Upper lobe of right lung (tissue), 1 donor: ENCODE measurements at regions not wholly inside any gene's neighbourhood (a gene's known extent, or its start where the extent isn't known, plus 50 kb on each side); places are given as distances from the start of the nearest gene placed in this dataset.

Experiments used
- ATAC-seq: fragments of 200-7000 bp; cut with Tn5 transposase; one replicate; pipeline ENCODE4 v1.9.1; 2020; ENCODE audit warnings: mild to moderate bottlenecking, moderate library complexity
- DNase-seq: peaks from one replicate; pipeline ENCODE4 v3.0.0-alpha.2; 2020
- H3K27ac ChIP-seq: fragments of 200-600 bp; one replicate; pipeline ENCODE4 v1.8.0; 2022
- H3K27me3 ChIP-seq: fragments of 200-600 bp; one replicate; pipeline ENCODE4 v1.8.0; 2022; ENCODE audit warnings: mild to moderate bottlenecking
- H3K36me3 ChIP-seq: fragments of 200-600 bp; one replicate; pipeline ENCODE4 v1.8.0; 2022
- H3K4me1 ChIP-seq: fragments of 200-600 bp; one replicate; pipeline ENCODE4 v1.8.0; 2022
- H3K4me3 ChIP-seq: fragments of 200-600 bp; one replicate; pipeline ENCODE4 v1.8.0; 2022; ENCODE audit warnings: mild to moderate bottlenecking
- H3K9me3 ChIP-seq: fragments of 200-600 bp; one replicate; pipeline ENCODE4 v1.8.0; 2022
- CTCF ChIP-seq: fragments of 200-600 bp; IDR thresholded peaks from one replicate; pipeline ENCODE4 v1.8.0; 2022; ENCODE audit warnings: antibody characterized with exemption
- intact Hi-C: fragments of 100-400 bp; cut with DNase I; formaldehyde crosslinking; loops from one replicate; pipeline ENCODE4 v1.11.0; 2022
- donor health status: DM: no; HTN: yes; CAD: no; lungs with severe emphysema.

GRCh38 chr4:67049446-67049845 is 495.9 kb downstream of the CENPC start:
- no peak overlapping the region for H3K27ac ChIP-seq
- no peaks in the 10 kb centered on the region for H3K9me3 ChIP-seq
- no peaks in the 10 kb centered on the region for H3K36me3 ChIP-seq
- ATAC-seq (no peak), DNase-seq (no peak)
- no peak for TF ChIP-seq CTCF
- no peaks in the 10 kb centered on the region for H3K4me1 ChIP-seq
- intact Hi-C loops, result no loop called here
- no peak overlapping the region for H3K4me3 ChIP-seq
- no peaks in the 10 kb centered on the region for H3K27me3 ChIP-seq

DNA sequence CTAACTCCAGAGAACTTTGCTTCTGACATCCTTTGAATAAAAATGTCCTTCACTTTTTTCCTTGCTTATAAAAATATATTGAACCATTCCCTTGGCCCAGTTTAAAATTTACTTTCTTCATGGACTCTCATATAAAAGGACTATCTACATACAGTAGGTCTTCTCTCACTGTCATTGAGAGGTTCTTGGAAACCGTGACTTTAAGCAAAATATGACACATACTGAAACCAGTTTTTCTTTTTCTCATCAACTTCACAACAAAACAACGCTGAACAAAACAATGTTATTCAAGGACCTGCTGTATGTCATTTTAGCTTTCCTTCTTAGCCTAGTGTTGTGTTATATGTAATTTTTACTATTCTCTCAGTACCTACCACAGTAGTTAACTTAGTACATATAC is 496.8 kb downstream of the CENPC start:
- intact Hi-C loops, result no loop called here
- no peaks in the 10 kb centered on the region for H3K36me3 ChIP-seq
- H3K4me1 ChIP-seq, result no peaks in the 10 kb centered on the region

GRCh38 chr4:67040315-67040714 is 505.0 kb downstream of the CENPC start:
- ATAC-seq (no peak), DNase-seq (no peak)
- TF ChIP-seq CTCF, result no peak
- intact Hi-C loops, result no loop called here
- H3K9me3 ChIP-seq, result no peaks in the 10 kb centered on the region
- H3K4me3 ChIP-seq, result no peak overlapping the region
- H3K4me1 ChIP-seq, result no peaks in the 10 kb centered on the region
- H3K27me3 ChIP-seq, result no peaks in the 10 kb centered on the region
- no peak overlapping the region for H3K27ac ChIP-seq
- H3K36me3 ChIP-seq, result no peaks in the 10 kb centered on the region

More for the DNA sequence above, 496.8 kb downstream of the CENPC start:
- Histone ChIP-seq H3K9me3 (no peaks in the 10 kb centered on the region), H3K27ac (no peak overlapping the region), H3K4me3 (no peak overlapping the region), H3K27me3 (no peaks in the 10 kb centered on the region)
- no peak for TF ChIP-seq CTCF
- no peak for DNase-seq
- ATAC-seq, result no peak

- H3K27me3 ChIP-seq, result no peaks in the 10 kb centered on the region
- intact Hi-C loops, result no loop called here
- H3K9me3 ChIP-seq, result no peaks in the 10 kb centered on the region
- ATAC-seq (no peak), DNase-seq (no peak)
- no peaks in the 10 kb centered on the region for H3K36me3 ChIP-seq
- no peak overlapping the region for H3K4me3 ChIP-seq
- TF ChIP-seq CTCF, result no peak
- H3K4me1 ChIP-seq, result no peaks in the 10 kb centered on the region
- H3K27ac ChIP-seq, result no peak overlapping the region
Observed at GRCh38 chr4:67038228-67038566, 507.1 kb downstream of the CENPC start.

DNA sequence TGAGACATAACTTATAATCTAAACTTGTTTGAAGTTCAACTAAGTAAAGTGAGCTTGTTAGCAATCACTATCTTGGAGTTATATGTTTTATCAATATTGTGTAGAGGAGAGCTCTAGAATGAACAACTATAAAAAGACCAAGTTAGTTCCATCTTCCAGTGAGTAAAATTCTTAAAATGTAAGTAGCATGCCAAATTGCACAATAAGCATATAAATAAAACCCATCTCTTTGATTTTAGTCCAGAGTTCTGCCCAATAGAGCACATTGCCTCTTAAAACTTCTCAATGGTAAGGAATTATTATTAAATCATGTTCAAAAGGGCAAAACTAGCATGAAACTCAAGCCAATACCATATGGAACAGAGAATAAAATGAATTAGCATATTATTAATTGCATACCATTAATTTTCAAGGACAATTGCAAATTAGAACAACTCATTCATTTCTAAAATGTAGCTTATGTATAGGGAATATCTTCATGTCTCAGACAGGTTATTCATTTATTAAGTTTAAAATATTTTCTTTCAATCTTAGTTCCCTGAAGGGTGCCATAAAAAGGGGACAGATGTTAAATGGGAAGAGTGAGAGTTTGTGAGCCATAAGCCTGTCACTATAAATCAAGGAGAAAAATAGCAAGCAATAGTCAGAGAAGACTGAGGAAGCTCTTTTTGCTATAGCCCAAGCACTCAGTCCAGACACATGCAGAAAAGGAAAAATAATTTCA is 507.6 kb downstream of the CENPC start:
- H3K9me3 ChIP-seq, result no peaks in the 10 kb centered on the region
- DNase-seq (no peak), ATAC-seq (no peak)
- no peaks in the 10 kb centered on the region for H3K36me3 ChIP-seq
- H3K27ac ChIP-seq, result no peak overlapping the region
- no peak overlapping the region for H3K4me3 ChIP-seq
- H3K27me3 ChIP-seq, result no peaks in the 10 kb centered on the region
- no peaks in the 10 kb centered on the region for H3K4me1 ChIP-seq
- TF ChIP-seq CTCF, result no peak
- intact Hi-C loops, result no loop called here

DNA sequence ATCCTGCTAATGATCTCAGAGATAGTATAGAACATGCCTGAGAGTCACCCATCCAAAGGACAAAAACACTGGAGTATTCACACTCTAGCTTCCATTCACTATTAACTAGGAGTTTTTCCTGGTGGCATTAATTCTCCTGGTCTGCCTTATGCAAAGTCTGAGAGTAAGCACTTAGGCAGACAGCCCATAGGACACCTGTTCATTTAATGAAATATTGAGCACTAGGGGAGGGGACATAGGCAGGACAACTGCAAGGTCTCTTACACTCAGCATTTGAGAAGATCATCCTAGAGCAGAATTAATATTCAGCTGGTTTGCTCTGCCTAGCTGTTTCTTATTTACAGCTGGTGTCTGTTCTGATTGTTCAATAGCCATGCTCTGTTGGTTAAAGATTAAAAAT is 508.5 kb downstream of the CENPC start:
- Histone ChIP-seq H3K36me3 (no peaks in the 10 kb centered on the region), H3K9me3 (no peaks in the 10 kb centered on the region), H3K4me3 (no peak overlapping the region), H3K4me1 (no peaks in the 10 kb centered on the region), H3K27me3 (no peaks in the 10 kb centered on the region), H3K27ac (no peak overlapping the region)
- TF ChIP-seq CTCF, result no peak
- ATAC-seq (no peak), DNase-seq (no peak)
- intact Hi-C loops, result no loop called here
